Iris pigment epithelial cell (primary cell): ENCODE measurements at regions not wholly inside any gene's neighbourhood (a gene's known extent, or its start where the extent isn't known, plus 50 kb on each side); places are given as distances from the start of the nearest gene placed in this dataset.

ENCODE experiments used
- DNase-seq: peaks from one replicate; pipeline ENCODE4 v3.0.0-alpha.2; 2011; ENCODE audit warnings: low read depth

GRCh38 chr3:104629038-104629437, 737.7 kb upstream of the ALCAM start:
- peak; percentile 78 for DNase-seq

GRCh38 chr3:104631254-104631653, 735.5 kb upstream of the ALCAM start:
- no peak for DNase-seq

DNA sequence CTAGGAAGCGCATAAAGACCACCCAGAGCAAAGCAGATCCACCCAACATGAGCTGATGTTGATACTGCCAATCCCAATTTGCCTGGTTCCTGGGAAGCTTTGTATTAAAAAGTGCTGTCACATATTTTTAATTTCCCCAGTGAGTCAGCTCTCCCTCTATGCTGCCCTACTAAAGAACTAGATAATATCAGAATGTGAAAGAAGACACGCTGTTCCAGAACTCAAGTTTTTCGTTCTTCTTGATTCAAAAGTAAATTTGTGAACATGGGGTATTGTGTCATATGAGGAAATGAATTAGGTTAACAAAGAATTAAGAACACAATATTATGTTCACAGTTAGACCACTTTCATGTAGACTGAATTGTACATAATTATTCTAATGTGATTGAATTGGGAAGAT, 734.2 kb upstream of the ALCAM start:
- DNase-seq, result peak; percentile 65

GRCh38 chr3:104632947-104633346, 733.8 kb upstream of the ALCAM start:
- peak; percentile 38 for DNase-seq

GRCh38 chr3:104635872-104636580, 730.7 kb upstream of the ALCAM start:
- no peak for DNase-seq

GRCh38 chr3:104642827-104643226, 723.9 kb upstream of the ALCAM start:
- no peak for DNase-seq

DNA sequence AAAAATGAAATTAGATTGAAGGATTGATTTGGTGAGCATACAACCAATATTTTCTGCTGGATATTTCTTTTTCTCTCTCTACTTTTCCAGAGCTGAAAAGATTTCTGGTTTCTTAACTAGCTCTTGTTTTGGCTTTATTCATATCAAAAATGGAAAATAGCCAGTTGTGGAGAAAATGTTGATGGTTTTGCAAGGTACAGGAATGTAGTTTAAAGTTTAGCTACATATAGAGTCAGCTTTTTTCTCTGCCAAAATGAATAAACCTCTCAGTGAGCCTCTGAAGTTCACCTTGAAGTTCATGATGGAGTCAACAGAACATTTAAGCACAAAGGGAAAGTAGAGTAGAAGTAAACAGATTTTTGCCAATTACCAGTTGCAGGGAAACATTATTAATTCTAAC, 720.5 kb upstream of the ALCAM start:
- no peak for DNase-seq

DNA sequence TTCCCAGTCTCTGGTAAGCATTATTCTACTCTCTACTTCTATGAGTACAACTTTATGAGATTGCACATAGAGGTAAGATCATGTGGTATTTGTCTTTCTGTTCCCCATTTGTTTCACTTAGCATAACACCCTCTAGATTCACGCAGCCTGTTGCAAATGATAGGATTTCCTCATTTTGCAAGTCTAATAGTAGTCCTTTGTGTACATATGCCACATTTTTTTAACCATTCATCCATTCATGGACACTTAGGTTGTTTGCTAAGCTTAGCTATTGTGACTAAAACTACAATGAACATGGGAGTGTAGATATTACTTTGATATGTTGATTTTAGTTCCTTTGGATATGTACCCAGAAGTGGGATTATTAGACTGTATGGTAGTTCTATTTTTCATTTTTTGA, 717.9 kb upstream of the ALCAM start:
- DNase-seq, result no peak

DNA sequence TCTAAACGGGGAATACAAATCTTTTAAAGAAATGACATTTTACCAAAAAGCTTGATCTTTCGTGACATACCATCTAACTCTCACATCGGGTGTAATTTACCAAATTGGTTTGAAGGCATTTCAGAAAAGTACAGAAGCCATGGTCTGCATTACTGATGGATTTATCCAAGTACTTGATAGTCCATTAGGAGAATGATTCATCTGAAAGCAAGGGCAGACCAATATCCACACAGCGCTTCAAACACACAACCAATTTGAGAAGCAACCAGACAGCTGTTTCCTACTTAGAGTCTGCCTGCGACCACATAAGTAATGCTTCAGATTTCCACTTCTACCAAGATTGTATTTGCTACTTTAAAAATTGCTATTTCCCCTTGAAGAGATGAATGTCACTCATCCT, 697.6 kb upstream of the ALCAM start:
- DNase-seq, result no peak

GRCh38 chr3:104672331-104672730, 694.4 kb upstream of the ALCAM start:
- no peak for DNase-seq

DNA sequence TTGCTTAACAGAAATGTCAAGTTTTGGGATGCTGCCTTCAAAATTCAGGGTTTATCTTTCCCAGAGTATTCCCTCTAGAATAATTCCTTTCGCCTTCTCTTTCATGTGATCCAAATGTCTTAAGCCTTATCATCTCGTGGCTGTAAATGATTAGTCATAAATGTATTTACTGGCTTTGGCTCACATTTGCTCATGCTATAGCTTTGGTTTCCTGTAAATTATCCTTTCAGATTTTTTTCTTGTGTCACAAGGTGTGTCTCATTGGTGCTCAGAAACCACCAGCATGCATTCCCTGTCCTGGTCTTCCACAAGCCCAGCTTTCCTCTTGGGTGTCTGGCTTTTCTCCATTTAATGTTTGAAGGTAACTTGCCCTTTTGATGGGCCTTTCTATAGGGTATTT, 692.7 kb upstream of the ALCAM start:
- peak; percentile 38 for DNase-seq

GRCh38 chr3:104676241-104676640, 690.5 kb upstream of the ALCAM start:
- peak; percentile 20 for DNase-seq

GRCh38 chr3:104677932-104678331, 688.8 kb upstream of the ALCAM start:
- DNase-seq, result no peak

- DNase-seq, result no peak
Measured at GRCh38 chr3:104685492-104685891, 681.2 kb upstream of the ALCAM start.

- no peak for DNase-seq
Measured at GRCh38 chr3:104687362-104687761, 679.3 kb upstream of the ALCAM start.

GRCh38 chr3:104696470-104696869, 670.2 kb upstream of the ALCAM start:
- no peak for DNase-seq

DNA sequence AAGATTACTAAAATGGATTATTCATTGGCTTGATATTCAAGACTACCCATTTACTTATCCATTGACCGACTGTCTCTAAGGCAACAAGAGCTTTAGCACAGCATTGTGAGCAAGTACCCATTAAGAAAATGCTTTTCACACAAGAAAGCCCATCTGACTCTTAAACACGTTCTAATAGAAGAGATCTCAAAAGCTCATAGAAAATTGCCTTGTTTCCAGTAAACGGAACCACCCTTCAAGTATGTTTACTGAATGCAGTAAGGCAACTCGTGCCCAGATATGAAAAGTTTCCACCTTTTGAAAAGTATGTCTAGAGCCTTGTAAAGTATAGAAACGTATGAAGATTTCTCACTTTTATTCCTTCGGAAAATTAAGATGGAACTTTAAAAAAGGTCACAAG, 655.3 kb upstream of the ALCAM start:
- no peak for DNase-seq

GRCh38 chr3:104715972-104716371, 650.7 kb upstream of the ALCAM start:
- no peak for DNase-seq

DNA sequence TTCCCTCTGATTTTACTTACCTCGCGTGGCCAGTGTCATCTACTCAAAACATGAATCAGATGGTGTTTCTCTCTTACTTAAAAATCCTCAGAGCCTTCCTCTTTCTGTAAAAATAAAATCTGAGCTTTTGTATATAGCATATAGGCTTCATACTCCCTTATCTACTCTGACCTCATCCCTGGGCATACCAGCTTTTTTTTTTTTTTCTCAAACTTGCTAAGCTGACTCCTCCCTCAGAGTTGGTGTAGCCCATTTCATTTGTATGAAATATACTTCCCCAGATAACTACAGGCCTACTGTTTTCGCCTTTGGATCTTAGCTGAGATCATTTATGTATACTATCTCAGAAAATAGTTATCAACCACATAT, 648.9 kb upstream of the ALCAM start:
- DNase-seq, result peak; percentile 58

GRCh38 chr3:104723000-104723399, 643.7 kb upstream of the ALCAM start:
- no peak for DNase-seq

GRCh38 chr3:104731074-104731473, 635.6 kb upstream of the ALCAM start:
- DNase-seq, result no peak

- no peak for DNase-seq
Measured at GRCh38 chr3:104734627-104735026, 632.1 kb upstream of the ALCAM start.

GRCh38 chr3:104735691-104736090, 631.0 kb upstream of the ALCAM start:
- DNase-seq, result no peak

DNA sequence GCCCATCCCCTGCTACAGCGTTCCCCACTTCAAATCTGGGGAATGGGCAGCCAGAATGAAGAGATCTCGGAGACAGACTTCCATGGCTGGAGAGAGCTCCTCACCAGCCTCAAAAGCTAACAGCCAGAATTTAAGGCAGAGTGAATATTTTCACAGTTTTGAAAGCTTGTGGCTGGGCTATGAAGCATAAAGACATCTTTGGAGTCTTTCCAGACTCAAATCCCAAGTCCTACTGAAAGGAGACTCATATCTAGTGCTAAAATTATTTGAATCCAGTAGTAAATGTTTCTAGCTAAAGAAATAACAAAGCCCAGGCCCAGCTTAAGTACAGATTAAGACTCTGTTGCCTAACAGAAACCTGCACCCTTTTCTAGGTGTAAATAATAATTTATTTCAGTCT, 628.4 kb upstream of the ALCAM start:
- peak; percentile 15 for DNase-seq
